Neural progenitor cell (in vitro differentiated cells): ENCODE measurements at regions not wholly inside any gene's neighbourhood (a gene's known extent, or its start where the extent isn't known, plus 50 kb on each side); places are given as distances from the start of the nearest gene placed in this dataset.
A peak's percentile ranks its signal among the peaks of the same experiment; 100 is the strongest.

ENCODE experiments used
- DNase-seq: peaks from one replicate; pipeline ENCODE4 v3.0.0-alpha.2; 2016; ENCODE audit warnings: low spot score
- H2AFZ ChIP-seq: fragments of 200-600 bp; sonication (generic); replicated peaks from 2 replicates; pipeline ENCODE4 v1.6.1; 2016; ENCODE audit warnings: antibody characterized with exemption
- H3F3A ChIP-seq: fragments of 200-600 bp; sonication (generic); 2 replicates; pipeline ENCODE4 v1.6.1; 2016; ENCODE audit warnings: antibody characterized with exemption, low read depth
- H3K27ac ChIP-seq: fragments of 200-600 bp; sonication (generic); 2 replicates; pipeline ENCODE4 v1.5.1; 2016; ENCODE audit warnings: mild to moderate bottlenecking
- H3K27me3 ChIP-seq: fragments of 200-600 bp; sonication (generic); 2 replicates; pipeline ENCODE4 v1.6.1; 2016; ENCODE audit warnings: mild to moderate bottlenecking, moderate library complexity
- H3K36me3 ChIP-seq: fragments of 200-600 bp; sonication (generic); 2 replicates; pipeline ENCODE4 v1.5.1; 2016
- H3K4me1 ChIP-seq: fragments of 200-600 bp; sonication (generic); 2 replicates; pipeline ENCODE4 v1.6.1; 2016; ENCODE audit warnings: mixed run types
- H3K4me2 ChIP-seq: fragments of 200-600 bp; sonication (generic); 2 replicates; pipeline ENCODE4 v1.6.1; 2016
- H3K4me3 ChIP-seq: fragments of 200-600 bp; sonication (generic); 2 replicates; pipeline ENCODE4 v1.5.1; 2016
- H3K79me2 ChIP-seq: fragments of 200-600 bp; sonication (generic); 2 replicates; pipeline ENCODE4 v1.6.1; 2016; ENCODE audit warnings: low read depth
- H3K9ac ChIP-seq: fragments of 200-600 bp; sonication (generic); 2 replicates; pipeline ENCODE4 v1.6.1; 2016
- H3K9me3 ChIP-seq: fragments of 200-600 bp; sonication (generic); 2 replicates; pipeline ENCODE4 v1.5.1; 2016; ENCODE audit warnings: low read depth
- H4K20me1 ChIP-seq: fragments of 200-600 bp; sonication (generic); 2 replicates; pipeline ENCODE4 v1.6.1; 2016; ENCODE audit warnings: low read depth
- H3K27ac Mint-ChIP-seq: 3 replicates; pipeline ENCODE4 v1.8.0; 2021; ENCODE audit warnings: mixed read lengths
- H3K27me3 Mint-ChIP-seq: 2 replicates; pipeline ENCODE4 v1.8.0; 2022; ENCODE audit warnings: low read depth, mild to moderate bottlenecking, inconsistent platforms, moderate library complexity, mixed read lengths; ENCODE audit not compliant: insufficient read depth
- H3K36me3 Mint-ChIP-seq: 3 replicates; pipeline ENCODE4 v1.8.0; 2021; ENCODE audit warnings: mixed read lengths
- H3K4me1 Mint-ChIP-seq: 3 replicates; pipeline ENCODE4 v1.8.0; 2021; ENCODE audit warnings: mixed read lengths
- H3K4me3 Mint-ChIP-seq: 3 replicates; pipeline ENCODE4 v1.8.0; 2021; ENCODE audit warnings: mild to moderate bottlenecking, moderate library complexity, mixed read lengths
- H3K9me3 Mint-ChIP-seq: 3 replicates; pipeline ENCODE4 v1.8.0; 2020; ENCODE audit warnings: mixed read lengths
- EZH2 ChIP-seq: fragments of 200-600 bp; sonication (generic); IDR thresholded peaks from 2 replicates; pipeline ENCODE4 v1.6.1; 2017; ENCODE audit warnings: antibody characterized with exemption, mild to moderate bottlenecking, moderate library complexity
- EZH2phosphoT487 ChIP-seq: fragments of 200-600 bp; sonication (generic); IDR thresholded peaks from 2 replicates; pipeline ENCODE4 v1.6.1; 2017; ENCODE audit warnings: antibody characterized with exemption
- TF ChIP-seq, protein P1 (sequence below): fragments of 200-600 bp; sonication (generic); IDR thresholded peaks from 2 replicates; pipeline ENCODE4 v1.5.1; 2017; ENCODE audit warnings: antibody characterized with exemption, mild to moderate bottlenecking

DNA sequence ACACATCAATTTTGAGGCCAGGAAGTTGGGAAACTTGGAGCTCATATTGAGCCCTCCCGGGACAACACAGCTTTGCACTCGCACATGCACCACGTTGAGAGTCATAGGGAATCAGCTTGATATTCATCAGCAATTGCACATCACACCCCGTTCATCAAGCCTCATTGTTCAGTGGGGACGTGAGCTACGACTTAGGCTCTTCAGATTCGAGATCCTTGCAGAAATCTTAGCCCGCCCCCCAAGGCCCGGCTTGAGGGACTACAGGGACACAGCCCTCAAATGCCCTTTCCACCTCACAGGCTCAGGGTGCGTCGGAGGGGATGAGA lies 93.0 kb upstream of the MAFB start:
- Histone ChIP-seq H3K9ac (no peak overlapping the region), H3K27me3 (no peaks in the 10 kb centered on the region), H3K9me3 (no peaks in the 10 kb centered on the region), H3K27ac (no peak overlapping the region), H3K4me3 (no peak overlapping the region), H4K20me1 (no peaks in the 10 kb centered on the region), H3K79me2 (no peaks in the 10 kb centered on the region), H3K36me3 (no peaks in the 10 kb centered on the region), H3K4me1 (peaks cover 16% of the 10 kb centered on the region), H2AFZ (peak overlapping the region; percentile 34), H3F3A (no peaks in the 10 kb centered on the region), H3K4me2 (no peak overlapping the region)
- Mint-ChIP-seq H3K4me1 (peaks cover 5% of the 10 kb centered on the region), H3K4me3 (no peak overlapping the region), H3K36me3 (no peaks in the 10 kb centered on the region), H3K27me3 (peaks cover 7% of the 10 kb centered on the region), H3K9me3 (no peaks in the 10 kb centered on the region), H3K27ac (no peak overlapping the region)
- TF ChIP-seq EZH2 = no peak
- TF ChIP-seq EZH2phosphoT487 = no peak
- TF ChIP-seq, protein P1, sequence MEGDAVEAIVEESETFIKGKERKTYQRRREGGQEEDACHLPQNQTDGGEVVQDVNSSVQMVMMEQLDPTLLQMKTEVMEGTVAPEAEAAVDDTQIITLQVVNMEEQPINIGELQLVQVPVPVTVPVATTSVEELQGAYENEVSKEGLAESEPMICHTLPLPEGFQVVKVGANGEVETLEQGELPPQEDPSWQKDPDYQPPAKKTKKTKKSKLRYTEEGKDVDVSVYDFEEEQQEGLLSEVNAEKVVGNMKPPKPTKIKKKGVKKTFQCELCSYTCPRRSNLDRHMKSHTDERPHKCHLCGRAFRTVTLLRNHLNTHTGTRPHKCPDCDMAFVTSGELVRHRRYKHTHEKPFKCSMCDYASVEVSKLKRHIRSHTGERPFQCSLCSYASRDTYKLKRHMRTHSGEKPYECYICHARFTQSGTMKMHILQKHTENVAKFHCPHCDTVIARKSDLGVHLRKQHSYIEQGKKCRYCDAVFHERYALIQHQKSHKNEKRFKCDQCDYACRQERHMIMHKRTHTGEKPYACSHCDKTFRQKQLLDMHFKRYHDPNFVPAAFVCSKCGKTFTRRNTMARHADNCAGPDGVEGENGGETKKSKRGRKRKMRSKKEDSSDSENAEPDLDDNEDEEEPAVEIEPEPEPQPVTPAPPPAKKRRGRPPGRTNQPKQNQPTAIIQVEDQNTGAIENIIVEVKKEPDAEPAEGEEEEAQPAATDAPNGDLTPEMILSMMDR = no peak
- DNase-seq = no peak

DNA sequence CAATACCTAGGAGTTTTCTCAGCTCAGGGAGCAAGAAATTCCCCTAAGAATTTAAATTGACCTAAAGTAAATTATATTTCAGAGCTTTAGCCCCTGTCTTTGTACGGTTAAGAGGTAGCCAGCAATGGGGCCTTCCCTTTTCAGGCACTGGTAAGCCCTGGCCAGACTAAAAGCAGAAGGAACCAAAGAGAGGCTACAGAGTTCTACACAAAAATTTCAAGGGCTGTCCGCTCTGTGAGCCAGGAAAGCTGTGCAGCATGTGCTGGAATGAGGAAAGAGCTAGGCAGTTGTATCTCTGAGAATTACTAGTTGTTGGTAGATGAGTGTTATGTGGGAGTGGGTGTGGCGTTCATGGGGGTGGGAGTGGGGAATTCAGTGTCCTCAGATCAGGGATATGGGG lies 96.3 kb upstream of the MAFB start:
- Mint-ChIP-seq H3K9me3 (no peaks in the 10 kb centered on the region), H3K36me3 (no peaks in the 10 kb centered on the region), H3K27me3 (peaks cover 5% of the 10 kb centered on the region), H3K4me1 (no peaks in the 10 kb centered on the region), H3K4me3 (no peak overlapping the region), H3K27ac (no peak overlapping the region)
- H3K4me3 ChIP-seq = no peak overlapping the region
- no peak overlapping the region for H3K27ac ChIP-seq
- no peak for DNase-seq
- H4K20me1 ChIP-seq = no peaks in the 10 kb centered on the region
- TF ChIP-seq, protein P1 = no peak
- TF ChIP-seq EZH2phosphoT487 (no peak), EZH2 (no peak)
- H3K9ac ChIP-seq = no peak overlapping the region
- no peaks in the 10 kb centered on the region for H3K36me3 ChIP-seq
- H3K79me2 ChIP-seq = no peaks in the 10 kb centered on the region
- no peaks in the 10 kb centered on the region for H3K4me1 ChIP-seq
- H3K4me2 ChIP-seq = no peak overlapping the region
- H3K27me3 ChIP-seq = no peaks in the 10 kb centered on the region
- no peaks in the 10 kb centered on the region for H3F3A ChIP-seq
- H2AFZ ChIP-seq = no peak overlapping the region
- no peaks in the 10 kb centered on the region for H3K9me3 ChIP-seq

DNA sequence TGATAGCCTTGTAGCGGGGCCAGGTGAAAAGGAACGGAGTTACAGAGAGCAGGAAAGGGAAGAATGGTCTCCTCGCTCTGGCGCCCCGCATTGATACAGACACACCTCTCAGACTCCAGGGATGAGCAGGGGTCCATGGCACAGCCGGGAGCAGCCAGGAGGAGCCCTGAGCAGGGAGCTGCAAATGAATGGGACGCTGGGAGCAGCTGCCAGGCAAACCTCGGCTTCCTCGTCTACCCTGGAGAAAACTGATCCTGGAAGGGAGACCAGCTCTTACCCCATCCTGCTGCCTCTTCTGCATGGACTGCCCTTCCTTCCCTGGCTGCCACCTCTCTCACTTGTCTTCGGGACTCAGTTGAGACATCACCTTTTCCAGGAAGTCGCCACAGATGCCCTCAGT lies 97.3 kb upstream of the MAFB start:
- no peaks in the 10 kb centered on the region for H3F3A ChIP-seq
- DNase-seq = no peak
- H3K4me2 ChIP-seq = no peak overlapping the region
- no peak overlapping the region for H2AFZ ChIP-seq
- no peaks in the 10 kb centered on the region for H3K79me2 ChIP-seq
- Mint-ChIP-seq H3K4me3 (no peak overlapping the region), H3K36me3 (no peaks in the 10 kb centered on the region), H3K27ac (no peak overlapping the region), H3K4me1 (no peaks in the 10 kb centered on the region), H3K9me3 (no peaks in the 10 kb centered on the region), H3K27me3 (peaks cover 5% of the 10 kb centered on the region)
- no peaks in the 10 kb centered on the region for H4K20me1 ChIP-seq
- no peaks in the 10 kb centered on the region for H3K27me3 ChIP-seq
- TF ChIP-seq EZH2 = no peak
- TF ChIP-seq, protein P1 = no peak
- H3K27ac ChIP-seq = no peak overlapping the region
- no peak overlapping the region for H3K9ac ChIP-seq
- H3K36me3 ChIP-seq = no peaks in the 10 kb centered on the region
- no peak overlapping the region for H3K4me3 ChIP-seq
- H3K4me1 ChIP-seq = no peaks in the 10 kb centered on the region
- no peaks in the 10 kb centered on the region for H3K9me3 ChIP-seq

DNA sequence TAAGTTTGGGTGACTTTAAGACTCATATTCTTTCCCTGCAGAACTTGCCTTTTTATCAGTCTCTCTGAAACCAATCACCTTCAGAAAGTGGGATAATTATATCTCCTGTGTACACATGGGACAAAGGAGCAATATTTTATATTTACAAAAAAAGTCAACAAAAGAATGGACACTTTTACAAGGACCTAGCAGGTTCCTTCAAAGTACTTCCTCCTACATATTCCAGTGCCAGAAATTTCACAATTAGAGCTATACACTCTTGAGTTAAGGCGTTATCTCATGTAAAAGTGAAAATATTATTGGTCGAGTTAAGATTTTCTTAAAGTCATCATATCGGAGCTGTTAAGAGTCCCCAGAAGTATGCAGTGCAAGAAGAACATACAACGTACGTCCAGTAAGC lies 98.9 kb upstream of the MAFB start:
- Mint-ChIP-seq H3K4me3 (no peak overlapping the region), H3K4me1 (no peaks in the 10 kb centered on the region), H3K27me3 (peaks cover 4% of the 10 kb centered on the region), H3K9me3 (no peaks in the 10 kb centered on the region), H3K27ac (no peak overlapping the region), H3K36me3 (no peaks in the 10 kb centered on the region)
- Histone ChIP-seq H2AFZ (no peak overlapping the region), H4K20me1 (no peaks in the 10 kb centered on the region), H3K27ac (no peak overlapping the region), H3K4me1 (no peaks in the 10 kb centered on the region), H3K36me3 (no peaks in the 10 kb centered on the region), H3K4me3 (no peak overlapping the region), H3K9ac (no peak overlapping the region), H3K9me3 (no peaks in the 10 kb centered on the region), H3K27me3 (no peaks in the 10 kb centered on the region), H3K79me2 (no peaks in the 10 kb centered on the region), H3K4me2 (no peak overlapping the region), H3F3A (no peaks in the 10 kb centered on the region)
- TF ChIP-seq EZH2 = no peak
- no peak for TF ChIP-seq EZH2phosphoT487
- TF ChIP-seq, protein P1 = no peak
- no peak for DNase-seq
